CD4-positive, alpha-beta T cell treated with Interleukin-4 for 1 hour (primary cell): ENCODE measurements at regions not wholly inside any gene's neighbourhood (a gene's known extent, or its start where the extent isn't known, plus 50 kb on each side); places are given as distances from the start of the nearest gene placed in this dataset.
"Not testable (repeated sequence)": the region's sequence is repeated elsewhere in the genome, so short reads cannot be mapped to it uniquely, and the experiment has no call there.

Experiments
- DNase-seq, 2 donors: peaks; one replicate each; pipeline ENCODE4 v3.0.0-alpha.2; 2020 to 2022

DNA sequence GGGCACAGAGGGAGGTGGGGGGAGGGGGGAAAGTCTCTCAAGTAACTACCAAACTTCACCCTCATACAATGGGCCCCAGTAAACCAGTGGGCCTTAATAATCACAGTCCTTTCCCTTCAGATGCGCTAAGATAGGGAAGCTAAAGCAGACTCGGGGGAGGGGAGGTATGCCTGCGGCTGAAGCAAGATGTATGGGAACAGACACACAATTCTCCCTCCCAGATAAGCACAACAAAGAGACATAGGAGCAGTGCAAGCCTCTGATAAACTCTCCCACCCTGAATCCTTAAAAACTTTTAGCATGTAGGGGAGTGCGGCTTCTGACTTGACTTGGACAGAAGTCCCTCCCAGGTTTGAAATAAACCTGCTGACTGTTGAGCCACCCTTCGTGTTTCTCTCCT, 54.7 kb downstream of the PROP1 start:
- DNase-seq: not testable (repeated sequence)

DNA sequence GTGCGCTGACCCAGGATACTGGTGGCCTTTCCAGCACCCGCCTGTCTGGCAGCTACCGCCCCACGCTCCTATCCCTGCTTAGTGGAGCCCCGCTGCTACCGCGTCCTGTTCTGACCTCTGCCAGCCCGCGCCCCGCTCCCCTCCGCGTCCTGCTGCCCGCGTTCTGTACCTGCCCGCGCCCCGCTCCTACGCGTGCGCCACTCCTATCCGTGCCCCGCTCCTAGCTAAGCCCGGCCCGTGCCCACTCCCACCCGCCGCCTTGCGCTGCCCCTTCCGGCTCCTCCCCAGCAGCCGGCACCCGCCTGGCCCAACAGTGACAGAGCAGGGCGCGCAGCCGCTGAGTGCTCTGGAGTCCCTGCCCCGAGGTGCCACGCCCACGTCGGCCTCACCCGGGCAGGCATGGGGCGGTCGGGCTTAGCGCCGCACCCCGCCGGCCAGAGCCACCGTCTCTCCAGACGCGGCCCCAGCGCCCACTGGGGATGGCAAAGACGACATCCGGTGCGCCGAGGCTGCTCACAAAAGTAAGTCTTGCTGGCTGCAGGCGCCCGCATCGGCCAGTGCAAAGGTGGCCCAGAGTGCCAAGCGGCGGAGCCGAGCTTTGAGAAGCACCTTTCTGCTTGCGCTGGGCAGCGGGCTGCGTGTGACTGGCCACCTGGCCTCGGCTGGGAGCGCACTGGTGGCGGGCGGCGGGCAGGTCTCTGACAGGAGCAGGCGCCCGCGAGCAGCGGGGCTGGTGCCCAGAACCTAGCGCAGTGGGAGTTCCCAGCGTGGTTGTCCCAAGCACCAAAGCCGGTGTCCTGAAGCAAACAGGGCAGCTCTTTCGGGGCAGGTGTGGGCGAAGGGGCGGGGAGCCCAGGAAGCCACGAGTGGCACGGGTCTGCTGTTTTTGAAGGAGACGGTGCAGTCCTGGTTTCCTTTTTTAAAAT, 56.5 kb downstream of the PROP1 start:
- not testable (repeated sequence) for DNase-seq

DNA sequence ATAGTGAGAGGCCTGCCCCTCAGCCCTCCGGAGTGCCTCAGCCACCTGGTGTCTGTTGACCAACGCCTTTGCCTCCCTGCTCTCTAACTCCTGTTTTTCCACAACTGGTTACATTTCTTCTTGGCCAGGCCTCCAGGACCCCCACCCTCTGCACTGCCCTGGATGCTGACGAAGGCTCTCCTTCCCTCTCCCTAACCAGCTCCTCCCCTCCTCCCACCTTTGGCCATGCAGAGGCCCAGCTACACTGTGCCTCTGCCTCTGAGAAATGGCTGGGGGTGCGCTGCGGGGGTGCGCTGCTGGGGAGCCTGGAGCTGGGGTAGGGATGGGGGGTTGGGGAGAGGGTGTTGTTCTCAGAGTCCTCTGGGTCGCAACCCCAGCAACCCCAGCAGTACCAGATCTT, 57.3 kb downstream of the PROP1 start:
- not testable (repeated sequence) for DNase-seq

DNA sequence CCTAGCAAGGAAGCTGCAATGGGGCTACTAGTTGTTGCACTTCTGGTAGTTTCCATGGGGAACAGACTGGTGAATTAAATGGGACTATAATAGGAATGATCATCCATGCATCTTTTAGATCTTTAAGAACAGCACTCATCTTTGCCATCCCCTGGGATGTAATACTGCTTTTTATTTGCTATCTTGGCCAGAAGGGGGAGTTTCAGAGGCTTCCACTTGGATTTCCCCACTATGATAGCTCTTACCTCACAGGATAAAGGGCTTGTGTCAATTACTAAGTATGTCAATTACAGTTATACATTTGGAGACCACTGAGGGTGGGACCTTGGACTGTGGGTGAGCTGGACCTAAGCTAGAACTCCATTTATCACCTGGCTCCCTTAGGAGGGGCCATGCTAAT, 61.8 kb downstream of the PROP1 start:
- not testable (repeated sequence) for DNase-seq

DNA sequence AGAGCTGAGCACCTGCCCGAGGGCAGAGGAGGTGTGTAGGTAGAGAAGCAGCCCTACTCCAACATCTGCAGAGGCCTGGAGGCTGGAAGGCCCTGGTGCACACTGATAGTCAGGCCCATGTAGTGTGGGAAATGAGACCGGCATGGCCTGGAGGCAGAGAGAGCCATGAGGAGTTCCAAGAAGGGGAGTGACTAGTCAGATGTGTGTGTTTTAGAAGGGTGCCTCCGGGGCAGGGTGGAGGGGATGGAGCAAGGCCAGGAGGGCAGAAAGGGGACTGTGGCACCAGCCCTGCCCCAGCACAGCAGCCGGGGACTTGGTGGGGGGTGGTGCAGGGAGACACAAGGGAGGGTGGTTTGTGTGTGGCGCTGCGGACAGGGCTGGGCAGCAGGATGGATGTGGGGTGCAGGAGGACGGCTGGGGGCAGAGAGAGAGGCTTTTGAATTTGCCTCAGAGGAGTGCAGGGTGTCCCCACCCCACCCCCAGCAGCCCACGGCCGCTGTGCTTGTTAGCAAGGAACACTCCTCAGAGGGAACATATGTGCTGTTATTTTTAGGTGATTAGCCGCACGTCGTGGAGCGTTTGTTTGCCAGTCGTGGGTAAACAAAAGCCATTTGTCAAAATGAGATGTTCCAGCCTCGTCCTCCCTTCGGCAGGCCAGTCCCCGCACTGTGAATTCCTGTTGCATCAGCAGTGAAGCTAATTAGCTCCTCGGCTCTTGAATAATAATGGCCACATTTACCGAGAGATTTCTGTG, 65.6 kb downstream of the PROP1 start:
- not testable (repeated sequence) for DNase-seq

DNA sequence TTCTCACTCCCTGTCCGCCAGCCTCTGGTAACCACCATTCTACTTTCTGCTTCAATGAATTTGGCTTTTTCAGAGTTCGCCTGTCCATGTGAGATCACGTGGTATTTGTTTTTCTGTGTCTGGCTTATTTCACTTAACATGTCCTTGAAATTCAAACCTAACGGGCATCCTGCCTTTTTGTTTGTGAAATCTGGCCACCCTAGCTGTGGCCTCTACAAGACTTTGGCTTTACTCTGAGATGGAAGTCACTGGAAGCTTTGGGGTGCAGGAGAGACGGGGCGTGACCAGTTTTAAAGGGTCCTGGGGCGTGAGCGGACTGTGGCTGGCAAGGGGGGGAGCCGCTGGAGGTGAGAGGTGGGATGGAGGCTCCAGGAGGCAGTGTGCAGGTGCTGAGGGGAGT, 66.4 kb downstream of the PROP1 start:
- DNase-seq: not testable (repeated sequence)

DNA sequence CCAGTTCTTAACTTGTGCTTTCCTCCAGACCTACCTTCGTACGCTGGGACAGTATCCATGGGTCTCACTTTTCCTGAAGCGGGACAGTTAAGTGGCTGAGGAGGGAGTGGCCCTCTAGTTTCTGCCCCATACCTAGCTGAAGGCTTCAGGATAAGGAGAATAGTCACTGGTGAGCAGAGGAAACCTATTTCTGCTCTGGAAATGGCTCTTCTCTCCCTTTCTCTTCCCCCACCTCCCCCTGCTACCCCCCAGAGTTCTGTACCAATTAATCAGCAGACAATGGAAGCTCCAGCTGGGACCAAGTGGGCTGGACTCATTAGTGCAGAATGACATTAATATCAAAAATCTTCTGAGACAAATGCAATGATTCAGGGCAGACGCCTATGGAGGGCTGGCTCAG, 68.5 kb downstream of the PROP1 start:
- DNase-seq: not testable (repeated sequence)

DNA sequence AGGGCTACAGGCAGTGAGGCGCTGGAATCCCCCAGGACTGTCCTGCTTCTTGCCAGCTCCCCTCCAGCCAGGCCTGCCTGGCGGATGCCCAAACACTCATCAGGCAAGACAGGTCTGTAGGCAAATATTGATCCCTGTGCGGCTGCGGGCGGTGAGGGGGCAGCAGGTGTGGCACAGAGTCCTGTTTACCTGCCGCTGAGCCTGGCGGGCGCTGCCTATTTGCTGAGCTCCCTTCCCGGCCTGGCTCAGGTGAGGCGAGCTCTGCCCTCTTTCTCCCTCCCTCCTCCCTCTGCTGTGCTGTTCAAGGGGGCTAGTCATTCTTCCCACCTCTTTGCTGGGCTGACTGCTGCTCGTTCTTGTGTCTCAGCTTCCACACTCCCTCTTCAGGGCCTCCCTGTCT, 71.5 kb downstream of the PROP1 start:
- DNase-seq: not testable (repeated sequence)

DNA sequence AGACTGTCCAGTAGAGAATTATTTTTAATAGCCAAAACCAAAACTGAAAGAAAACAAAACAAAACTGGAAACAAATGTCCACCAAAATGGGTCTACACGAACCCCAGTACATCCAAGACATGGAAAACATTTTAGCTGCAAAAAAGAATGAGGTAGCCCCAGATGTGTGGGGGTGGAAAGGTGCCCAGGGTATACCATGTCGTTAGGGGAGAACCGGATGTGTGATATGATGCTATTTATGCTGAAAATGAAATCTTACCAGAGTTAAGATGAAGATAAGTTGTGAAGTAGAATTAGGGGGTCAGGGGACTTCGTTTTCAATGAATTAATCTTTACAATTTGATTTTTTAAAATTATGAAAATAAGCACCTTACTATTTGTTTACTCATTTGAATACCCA, 72.2 kb downstream of the PROP1 start:
- DNase-seq: not testable (repeated sequence)

DNA sequence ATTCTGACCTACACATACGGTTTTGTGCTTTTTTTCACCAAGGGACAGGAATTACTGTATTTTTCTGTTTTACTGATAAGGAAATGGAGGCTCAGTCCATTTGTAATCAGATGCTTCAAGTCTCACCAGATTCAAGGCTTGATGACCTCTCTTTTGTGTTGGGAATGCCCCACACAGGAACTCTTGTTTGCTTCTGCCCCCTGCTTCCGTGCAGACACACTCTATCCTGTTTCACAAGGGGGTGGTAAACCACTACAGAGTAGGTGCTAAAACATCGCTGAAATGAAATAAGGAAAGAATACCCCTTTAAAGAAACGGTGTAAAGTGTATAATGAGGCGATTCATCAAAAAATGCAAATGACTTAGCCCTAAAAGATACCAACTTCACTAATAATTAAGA, 72.9 kb downstream of the PROP1 start:
- not testable (repeated sequence) for DNase-seq

DNA sequence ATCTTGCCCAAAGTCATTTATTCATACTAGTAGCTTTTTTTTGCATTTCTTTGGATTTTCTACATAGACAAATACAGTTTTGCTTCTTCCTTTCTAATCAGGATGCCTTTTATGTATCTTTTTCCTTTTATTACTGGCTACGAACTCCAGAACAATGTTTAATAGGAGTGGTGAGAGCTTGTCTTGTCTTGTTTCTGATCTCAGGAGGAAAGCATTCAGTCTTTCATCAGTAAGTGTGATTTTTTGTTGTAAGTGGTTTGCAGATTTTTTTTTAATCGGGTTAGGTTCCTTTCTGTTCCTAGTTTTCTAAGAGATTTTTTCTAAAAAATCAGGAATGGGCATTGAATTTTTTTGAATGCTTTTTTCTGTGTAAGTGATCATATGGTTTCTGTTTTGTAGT, 86.8 kb downstream of the PROP1 start:
- DNase-seq: not testable (repeated sequence)

DNA sequence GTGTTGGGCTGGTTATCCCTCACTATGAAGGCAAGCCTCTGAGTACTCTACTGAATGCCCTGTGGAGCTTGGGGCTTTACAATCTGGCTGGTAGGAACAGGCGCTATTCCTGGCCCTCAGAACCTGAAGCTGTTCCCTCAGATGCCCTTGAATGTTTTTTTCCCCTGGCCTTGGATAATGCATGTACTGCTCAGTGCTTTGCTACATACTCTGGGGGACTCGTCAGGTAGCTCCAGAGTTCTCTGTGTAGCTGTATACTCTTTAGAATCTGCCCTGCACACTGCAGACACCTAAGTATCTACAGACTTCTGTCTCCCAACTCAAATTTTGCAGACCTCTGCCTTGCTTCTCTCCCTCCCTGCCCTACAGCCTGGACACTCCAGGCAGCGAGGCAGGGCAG, 93.2 kb downstream of the PROP1 start:
- DNase-seq: not testable (repeated sequence)

DNA sequence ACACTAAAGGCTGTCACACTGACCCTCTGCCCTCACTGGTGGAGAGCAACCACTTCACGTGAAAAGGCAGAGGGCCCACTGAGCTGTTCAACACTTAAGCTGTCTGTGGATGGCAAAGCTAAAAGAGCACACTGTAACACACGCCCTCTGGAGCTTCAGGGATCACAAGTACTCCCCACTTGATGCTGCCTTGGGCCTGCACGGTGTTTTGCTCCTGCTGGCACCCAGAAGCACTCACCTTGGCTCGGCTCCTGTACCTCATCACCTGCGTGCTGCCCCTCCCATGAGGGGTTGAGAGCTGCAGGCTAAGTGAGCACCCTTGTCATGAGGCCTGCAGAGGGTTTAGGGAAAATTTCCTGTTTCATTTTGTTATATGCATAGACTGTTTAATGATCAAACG, 96.0 kb downstream of the PROP1 start:
- DNase-seq: not testable (repeated sequence)

DNA sequence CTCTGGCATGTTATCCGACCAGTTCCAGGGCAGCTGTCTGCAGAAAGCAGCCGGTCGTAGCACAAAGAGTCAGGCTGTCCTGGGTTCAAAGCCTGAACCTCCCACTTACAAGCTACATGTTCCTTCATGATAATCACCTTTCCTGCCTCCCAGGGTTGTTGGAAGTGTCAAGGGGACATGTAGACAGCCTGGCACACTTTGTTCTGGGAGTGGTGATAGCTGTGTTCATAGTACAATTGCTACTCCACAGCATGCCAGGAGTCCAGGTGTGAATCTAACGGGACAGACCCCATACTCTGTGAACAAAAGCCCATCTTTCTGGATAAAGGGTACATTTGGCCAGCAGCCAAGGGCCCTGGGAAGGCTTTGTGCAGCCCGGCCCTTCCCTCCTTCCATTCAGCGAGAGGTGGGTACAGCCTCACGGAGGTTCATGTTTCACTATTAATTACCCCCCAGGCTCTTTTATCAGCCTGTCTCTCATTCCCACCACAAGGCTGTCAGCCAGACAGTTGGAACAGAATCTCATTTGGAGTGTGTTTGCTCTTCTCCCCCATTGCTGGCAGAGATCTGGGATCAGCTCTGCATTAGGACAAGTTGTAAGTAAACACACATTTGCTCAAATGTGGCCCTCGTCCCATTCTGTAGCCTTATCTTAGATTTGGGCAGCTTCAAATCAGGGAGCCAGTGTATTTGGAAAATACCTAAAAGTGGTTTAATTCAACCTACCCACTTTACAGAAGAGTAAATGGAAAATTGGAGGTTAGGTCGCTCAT, 101.2 kb downstream of the PROP1 start:
- not testable (repeated sequence) for DNase-seq

DNA sequence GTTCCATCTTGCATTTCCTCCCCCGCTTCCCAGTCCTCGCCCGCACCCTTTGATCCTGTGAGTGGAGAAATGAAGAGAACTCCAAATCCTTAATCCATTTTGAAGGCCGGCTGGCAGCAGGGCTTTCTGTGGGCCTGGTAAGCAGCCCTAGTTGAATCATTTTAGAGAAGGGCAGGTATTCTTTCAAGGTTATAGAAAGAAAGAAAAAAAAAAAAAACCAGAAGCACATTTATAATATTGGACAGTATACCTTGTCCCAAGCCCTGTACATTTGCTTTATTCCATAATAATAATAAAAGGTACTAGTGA, 103.7 kb downstream of the PROP1 start:
- DNase-seq: not testable (repeated sequence)

DNA sequence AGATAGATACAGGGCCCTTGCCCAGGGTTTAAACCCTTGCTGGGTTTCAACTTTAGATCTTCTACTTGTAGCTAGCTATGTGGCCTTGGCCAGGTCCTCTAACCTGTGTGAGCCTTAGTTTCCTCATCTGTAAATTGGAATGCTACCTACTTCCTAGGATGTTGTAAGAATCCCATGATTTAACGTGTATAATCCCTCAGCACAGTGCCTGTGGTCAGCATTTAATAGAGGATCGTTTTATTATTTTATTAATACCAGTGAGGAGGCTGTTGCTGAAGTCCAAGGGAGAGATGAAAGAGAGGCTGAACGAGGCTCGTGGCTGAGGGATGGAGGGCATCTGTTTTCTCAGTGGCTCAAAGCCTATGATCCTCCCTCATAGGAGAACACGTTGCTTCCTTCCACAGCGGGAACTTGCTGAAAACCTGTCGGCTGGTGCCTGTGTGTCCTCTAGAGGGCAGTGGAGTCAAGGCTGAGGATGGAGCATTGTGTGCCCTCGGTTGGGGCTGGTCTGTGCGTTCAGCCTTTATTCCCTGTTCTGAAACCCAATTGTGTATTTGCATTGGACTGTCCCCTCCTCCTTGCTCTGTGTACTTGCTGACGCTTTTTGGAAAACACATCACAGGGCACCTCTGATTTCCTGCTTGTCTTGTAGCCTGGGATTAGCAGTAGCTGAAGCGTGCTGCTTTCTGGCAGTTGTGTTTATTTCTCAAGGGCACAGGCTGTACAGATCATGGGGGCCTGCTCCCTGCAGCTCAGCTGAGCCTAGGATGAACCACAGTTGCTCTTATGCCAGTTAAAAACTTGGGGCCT, 104.3 kb downstream of the PROP1 start:
- DNase-seq: peak; percentile 34 to 51

DNA sequence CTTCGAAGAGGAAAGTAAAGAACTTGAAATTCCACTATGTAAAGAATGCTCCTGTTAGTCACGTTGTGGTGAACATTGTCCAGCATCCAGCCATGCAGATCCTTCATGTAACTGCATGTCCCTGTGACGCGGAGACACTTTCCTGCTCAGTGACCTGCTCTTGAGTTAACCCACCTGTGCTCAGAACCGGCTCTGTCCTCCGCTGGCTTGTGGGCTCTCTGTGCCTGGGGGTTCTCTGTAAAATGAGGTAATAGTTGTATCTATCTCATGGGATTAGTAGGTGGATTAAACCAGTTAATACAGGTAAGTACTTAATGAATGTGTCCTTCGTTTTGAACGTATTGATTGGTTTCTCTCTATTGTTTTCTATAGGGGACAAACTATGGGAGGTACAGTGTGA, 100.6 kb upstream of the FAM153A start:
- DNase-seq: not testable (repeated sequence)

DNA sequence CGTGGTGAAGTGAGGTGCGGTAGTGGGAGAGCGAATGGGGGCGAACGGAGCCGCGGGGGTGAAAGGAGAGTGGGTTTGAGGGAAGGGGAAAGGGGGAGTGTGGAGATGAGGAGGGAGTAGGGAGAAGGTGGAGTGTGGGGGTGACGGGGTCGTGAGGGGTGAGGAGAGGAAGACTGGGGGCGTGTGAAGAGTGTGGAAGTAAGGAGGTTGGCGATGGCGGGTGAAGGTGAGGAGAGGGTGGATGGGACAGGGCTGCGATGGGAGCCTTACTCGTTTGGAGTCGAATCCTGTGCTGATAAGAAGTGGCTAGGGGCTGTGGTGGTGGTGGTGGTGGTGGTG, 93.2 kb upstream of the FAM153A start:
- DNase-seq: not testable (repeated sequence)

DNA sequence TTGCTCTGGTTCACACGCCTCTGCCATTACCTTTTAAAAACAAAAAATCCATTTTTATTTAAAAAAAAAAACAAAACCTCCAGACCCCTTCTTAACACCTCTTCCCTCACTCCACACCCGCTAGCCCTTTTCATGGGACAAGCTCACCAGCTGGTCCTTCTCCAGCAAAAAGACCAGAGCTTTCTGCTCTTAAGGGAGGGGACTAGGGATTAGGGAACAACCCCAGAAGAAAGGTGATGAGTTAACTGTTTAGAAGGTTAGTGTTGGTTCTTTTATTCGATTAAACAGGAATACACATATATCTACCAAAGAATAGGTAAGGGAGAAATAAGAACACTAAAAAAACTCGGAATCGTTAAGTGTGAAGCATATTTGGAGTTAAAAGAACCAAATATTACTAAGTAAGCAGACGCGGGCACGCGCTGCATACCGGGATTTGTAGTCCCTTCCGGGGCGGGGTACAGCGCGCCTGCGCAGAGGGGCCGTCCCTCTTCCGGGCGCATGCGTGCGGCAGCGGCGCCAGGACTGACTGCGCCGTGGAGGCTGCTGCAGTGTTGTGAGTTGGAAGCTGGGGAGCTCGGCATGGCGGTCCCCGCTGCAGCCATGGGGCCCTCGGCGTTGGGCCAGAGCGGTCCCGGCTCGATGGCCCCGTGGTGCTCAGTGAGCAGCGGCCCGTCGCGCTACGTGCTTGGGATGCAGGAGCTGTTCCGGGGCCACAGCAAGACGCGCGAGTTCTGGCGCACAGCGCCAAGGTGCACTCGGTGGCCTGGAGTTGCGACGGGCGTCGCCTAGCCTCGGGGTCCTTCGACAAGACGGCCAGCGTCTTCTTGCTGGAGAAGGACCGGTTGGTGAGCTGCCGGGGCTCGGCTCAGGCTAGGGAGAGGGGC, 92.6 kb upstream of the FAM153A start:
- DNase-seq: peak in 1 of 2 donors; percentile 26

DNA sequence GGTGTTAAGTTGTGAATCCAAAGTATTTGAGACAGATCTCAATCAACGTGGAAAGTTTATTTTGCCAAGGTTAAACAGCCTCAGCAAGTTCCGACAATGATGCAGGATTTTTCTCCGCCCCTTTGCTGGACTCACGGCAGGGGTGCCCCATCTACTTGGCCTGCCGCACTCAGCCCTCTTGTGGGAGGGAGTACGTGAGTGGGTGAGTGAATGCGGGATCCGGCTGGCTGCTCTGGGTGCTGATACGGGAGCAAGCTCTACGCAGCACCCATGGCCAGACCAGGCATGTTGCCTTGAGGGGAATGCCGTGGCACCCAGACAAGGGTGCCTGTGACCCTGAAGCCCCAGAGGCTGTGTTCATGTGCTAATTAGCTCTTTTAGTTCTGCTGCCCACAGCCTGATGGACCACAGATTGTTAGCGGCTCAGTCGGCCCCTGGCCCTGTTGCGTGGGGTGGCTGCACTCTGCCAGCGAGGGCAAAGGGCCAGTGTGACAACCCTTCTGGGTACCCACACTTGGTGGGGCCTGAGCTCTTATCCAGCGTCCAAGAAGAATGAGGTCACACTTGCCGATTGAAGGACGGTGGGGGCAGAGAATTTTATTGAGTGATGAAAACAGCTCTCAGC, 81.2 kb upstream of the FAM153A start:
- not testable (repeated sequence) for DNase-seq

DNA sequence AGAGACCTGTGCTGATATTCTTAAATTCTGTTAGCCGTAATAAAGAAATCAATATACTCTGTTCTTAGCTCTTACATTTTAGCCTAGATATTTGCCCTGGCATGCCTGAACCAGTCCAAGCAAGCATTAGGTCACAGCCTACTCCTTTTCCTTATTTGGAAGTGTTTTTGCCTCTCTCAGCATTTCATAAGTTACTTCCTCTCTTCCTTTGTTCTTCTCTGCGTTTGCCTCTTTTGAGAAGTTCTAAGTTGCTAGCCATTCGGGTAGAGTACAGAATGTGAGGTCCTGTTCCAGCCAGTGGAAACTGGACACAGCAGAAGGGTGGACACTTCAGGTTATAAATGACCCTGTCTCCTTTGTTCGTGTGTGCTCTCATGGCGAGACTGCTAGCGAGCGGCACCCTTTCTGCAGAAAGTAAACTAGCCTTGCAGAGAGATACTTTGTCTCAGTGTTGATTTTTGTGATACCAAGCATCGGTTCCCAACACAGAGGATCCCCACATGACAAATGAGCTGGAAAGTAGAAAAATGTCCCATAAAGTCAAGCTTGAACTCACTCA, 75.0 kb upstream of the FAM153A start:
- not testable (repeated sequence) for DNase-seq
